ENCODE measurements at regions not wholly inside any gene's neighbourhood (a gene's known extent, or its start where the extent isn't known, plus 50 kb on each side); places are given as distances from the start of the nearest gene placed in this dataset.

DNA sequence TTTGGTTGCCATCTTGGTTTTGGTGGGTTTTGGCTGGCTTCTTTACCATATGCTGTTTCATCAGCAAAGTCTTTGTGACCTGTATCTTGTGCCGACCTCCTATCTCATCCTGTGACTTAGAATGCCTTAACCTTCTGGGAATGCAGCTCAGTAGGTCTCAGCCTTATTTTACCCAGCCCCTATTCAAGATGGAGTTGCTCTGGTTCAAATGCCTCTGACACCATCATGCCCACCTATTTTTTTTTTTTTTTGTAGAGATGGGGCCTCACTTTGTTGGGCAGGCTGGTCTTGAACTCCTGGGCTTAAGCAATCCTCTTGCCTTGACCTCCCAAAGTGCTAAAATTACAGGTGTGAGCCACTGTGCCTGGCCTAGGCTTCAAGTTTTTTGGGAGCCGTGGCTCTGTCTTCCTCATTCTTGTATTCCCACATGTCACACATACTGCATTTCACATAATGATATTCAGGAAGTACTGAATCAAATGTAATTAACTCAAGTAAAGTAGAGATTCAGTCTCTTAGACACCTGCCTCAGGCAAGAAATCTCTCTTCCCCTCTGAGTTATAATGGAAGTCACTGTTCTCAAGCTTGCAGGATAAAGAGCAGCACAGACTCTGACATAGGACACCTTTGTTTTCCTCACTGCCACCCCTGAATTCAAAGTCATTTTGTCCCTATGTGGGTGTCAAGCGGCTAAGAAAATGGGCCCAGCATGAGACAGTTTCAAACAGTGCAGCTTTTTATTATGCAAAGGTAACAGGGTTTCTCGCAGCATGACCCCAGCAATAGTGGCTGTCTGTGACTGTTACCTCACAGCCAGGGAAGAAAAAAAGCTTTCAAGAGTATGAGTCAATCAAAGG lies 159.0 kb downstream of the PTPN11 start:
- TF ChIP-seq, protein P1, sequence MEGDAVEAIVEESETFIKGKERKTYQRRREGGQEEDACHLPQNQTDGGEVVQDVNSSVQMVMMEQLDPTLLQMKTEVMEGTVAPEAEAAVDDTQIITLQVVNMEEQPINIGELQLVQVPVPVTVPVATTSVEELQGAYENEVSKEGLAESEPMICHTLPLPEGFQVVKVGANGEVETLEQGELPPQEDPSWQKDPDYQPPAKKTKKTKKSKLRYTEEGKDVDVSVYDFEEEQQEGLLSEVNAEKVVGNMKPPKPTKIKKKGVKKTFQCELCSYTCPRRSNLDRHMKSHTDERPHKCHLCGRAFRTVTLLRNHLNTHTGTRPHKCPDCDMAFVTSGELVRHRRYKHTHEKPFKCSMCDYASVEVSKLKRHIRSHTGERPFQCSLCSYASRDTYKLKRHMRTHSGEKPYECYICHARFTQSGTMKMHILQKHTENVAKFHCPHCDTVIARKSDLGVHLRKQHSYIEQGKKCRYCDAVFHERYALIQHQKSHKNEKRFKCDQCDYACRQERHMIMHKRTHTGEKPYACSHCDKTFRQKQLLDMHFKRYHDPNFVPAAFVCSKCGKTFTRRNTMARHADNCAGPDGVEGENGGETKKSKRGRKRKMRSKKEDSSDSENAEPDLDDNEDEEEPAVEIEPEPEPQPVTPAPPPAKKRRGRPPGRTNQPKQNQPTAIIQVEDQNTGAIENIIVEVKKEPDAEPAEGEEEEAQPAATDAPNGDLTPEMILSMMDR (IDR thresholded peaks at IDR 0.05; ENCODE audit: low read depth, low read length): no peak
- no peak for TF ChIP-seq EZH2phosphoT487 (IDR thresholded peaks at IDR 0.05; ENCODE audit: low read depth)
